Heart left ventricle (tissue), 13 donors: ENCODE measurements at regions not wholly inside any gene's neighbourhood (a gene's known extent, or its start where the extent isn't known, plus 50 kb on each side); places are given as distances from the start of the nearest gene placed in this dataset.

Experiments
- CTCF ChIP-seq, 12 donors: fragments of 200-600 bp; sonication (generic) in 4 of 12; IDR thresholded peaks; one replicate each; pipeline versions ENCODE4 v1.5.0 to v1.8.0; 2018 to 2022; ENCODE audit warnings: antibody characterized with exemption in 12 of 12, mild to moderate bottlenecking in 5 of 12
- POLR2A ChIP-seq, 2 donors: fragments of 450-650 bp; IDR thresholded peaks; one replicate each; pipeline ENCODE4 v1.6.1; 2017; ENCODE audit warnings: antibody characterized with exemption in 2 of 2, mild to moderate bottlenecking in 2 of 2, moderate library complexity in 2 of 2
- donor health status: ischemic (EF 13 %, LVEDD 7.1; RV severe dilation, severe dysfunction).
- donor health status: DM: no; HTN: yes; CAD: no.
- donor health status: DM: no; HTN: no; CAD: no.
- donor health status: ischemic (EF 25% LVEDD 6.9; RV normal size, moderate dysfunction).
- donor health status: ischemic (EF 25% LVEDD 5.7; RV mildly dilated, moderate dysfunction).
- donor health status: ischemic (EF 35%, LVEDD 5.7; RV mildly dilated, moderate dysfunction).
- donor health status: nonischemic (EF 11% LVEDD 7.7; RV severe dilation, severe dysfunction).
- donor health status: DM: yes; HTN: yes; CAD: no.
- donor health status: PGD.
- donor health status: ischemic (EF 29% LVEDD 5.4; RV normal size, mild dysfunction).
- donor health status: nonischemic (EF 23%, LVEDD 6.1; RV moderate dilation, normal function).

- TF ChIP-seq CTCF (IDR thresholded peaks at IDR 0.05) (no peak), POLR2A (IDR thresholded peaks at IDR 0.05) (no peak)
Measured at GRCh38 chr4:17142232-17142711, 243.8 kb upstream of the LDB2 start.
